GM10266 (cell line): ENCODE measurements at regions not wholly inside any gene's neighbourhood (a gene's known extent, or its start where the extent isn't known, plus 50 kb on each side); places are given as distances from the start of the nearest gene placed in this dataset.

Source experiments
- DNase-seq: peaks from one replicate; pipeline ENCODE4 v3.0.0; 2012; ENCODE audit errors: extremely low spot score
- TF ChIP-seq, protein P1 (sequence below): IDR thresholded peaks from 2 replicates; pipeline ENCODE4 v1.5.1; 2012; ENCODE audit warnings: mild to moderate bottlenecking, low read depth; ENCODE audit not compliant: control insufficient read depth, insufficient read depth; ENCODE audit errors: missing control alignments

DNA sequence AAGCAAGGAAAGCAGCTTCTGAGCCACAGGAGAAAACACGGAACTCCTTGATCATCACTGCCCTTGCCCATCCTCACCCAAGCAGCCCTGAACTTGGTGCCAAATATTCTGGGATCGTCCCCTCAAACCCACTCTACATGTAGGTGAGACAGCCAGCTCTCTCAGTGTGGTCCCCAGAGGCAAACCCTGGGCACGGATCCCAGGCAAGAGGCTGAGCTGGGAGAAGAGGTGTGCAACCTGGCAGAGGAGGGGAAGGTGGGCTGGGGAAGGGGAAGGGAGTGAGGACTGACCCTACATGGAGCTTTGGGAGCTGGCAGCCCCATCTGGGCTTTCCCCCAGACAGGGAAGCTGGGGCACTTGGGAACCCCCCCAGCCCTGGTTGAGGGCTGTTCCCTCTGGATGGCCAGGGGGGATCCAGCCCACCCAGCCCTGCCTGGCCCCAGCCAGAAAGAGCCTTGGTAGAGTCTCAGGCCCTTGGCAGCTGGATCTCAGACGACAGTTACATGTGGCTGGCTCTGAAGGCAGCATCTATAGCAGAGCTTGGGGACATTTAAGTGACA, 186.2 kb upstream of the CST7 start:
- DNase-seq, result no peak
- TF ChIP-seq, protein P1, sequence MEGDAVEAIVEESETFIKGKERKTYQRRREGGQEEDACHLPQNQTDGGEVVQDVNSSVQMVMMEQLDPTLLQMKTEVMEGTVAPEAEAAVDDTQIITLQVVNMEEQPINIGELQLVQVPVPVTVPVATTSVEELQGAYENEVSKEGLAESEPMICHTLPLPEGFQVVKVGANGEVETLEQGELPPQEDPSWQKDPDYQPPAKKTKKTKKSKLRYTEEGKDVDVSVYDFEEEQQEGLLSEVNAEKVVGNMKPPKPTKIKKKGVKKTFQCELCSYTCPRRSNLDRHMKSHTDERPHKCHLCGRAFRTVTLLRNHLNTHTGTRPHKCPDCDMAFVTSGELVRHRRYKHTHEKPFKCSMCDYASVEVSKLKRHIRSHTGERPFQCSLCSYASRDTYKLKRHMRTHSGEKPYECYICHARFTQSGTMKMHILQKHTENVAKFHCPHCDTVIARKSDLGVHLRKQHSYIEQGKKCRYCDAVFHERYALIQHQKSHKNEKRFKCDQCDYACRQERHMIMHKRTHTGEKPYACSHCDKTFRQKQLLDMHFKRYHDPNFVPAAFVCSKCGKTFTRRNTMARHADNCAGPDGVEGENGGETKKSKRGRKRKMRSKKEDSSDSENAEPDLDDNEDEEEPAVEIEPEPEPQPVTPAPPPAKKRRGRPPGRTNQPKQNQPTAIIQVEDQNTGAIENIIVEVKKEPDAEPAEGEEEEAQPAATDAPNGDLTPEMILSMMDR, result no peak

DNA sequence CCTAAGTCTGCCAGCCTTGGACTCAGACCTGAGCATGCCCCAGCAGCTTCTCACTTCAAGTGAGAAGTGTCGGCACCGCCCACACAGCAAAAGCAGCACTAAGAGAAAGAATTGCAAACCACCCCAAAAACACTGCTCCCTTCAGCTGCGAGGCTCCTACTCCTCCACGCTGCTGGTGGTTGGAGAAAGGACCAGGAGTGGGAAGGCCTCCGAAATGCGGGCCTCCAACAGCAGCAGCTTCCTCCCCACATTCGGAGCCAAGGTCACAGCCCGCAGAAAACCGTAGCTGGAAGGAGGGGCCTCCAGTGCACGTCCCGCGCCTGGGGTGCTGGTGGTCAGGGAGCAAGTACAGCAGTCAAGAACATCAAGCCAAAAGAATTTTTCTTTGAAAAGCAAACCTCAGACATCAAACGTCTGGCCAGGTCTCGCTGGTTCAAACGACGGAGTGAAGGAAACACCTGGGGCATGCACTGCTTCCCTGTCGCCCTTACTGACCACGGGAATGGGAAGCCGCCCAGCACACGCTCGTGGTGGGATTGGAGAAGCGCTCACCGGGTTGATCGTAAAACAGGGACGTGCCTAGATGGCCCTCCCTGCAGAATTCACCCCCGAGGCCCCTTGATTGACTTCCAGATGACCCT, 185.6 kb upstream of the CST7 start:
- no peak for DNase-seq
- TF ChIP-seq, protein P1, result no peak

DNA sequence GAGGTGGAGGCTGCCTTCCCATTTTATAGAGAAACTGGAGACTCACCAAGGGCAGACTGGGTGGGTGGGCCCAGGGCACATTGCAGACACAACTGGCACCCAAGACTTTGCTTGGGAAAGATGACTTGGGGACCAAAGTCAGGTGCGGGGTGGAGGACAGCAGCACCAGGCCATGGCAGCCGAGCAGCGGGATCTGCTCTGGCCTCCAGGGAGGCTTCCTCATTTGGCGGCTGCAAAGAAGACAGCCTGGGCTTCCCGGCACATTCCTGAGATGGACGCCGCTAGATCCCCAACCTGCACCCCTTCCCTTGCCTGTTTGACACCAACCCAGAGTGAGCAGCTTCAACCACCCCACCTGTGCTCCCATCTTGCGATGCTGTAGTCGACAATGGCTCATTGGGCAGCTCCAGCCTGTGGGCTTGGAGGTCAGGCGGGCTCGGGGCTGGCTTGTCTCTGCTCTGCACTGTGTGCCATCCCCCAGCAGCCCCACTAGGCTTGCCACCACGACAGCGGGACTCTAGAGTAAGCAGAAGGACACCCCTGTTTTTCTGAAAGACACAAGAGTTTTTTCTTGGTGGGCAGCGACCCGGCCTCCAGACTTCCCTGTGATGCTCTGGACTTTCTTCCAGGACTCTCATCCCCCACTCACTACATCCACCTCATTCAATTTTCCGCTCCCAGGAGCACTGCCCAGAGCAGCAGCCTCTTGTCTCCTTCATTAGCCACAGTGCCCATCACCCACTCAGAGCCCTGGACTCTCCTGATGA, 184.9 kb upstream of the CST7 start:
- DNase-seq, result no peak
- TF ChIP-seq, protein P1, result no peak

DNA sequence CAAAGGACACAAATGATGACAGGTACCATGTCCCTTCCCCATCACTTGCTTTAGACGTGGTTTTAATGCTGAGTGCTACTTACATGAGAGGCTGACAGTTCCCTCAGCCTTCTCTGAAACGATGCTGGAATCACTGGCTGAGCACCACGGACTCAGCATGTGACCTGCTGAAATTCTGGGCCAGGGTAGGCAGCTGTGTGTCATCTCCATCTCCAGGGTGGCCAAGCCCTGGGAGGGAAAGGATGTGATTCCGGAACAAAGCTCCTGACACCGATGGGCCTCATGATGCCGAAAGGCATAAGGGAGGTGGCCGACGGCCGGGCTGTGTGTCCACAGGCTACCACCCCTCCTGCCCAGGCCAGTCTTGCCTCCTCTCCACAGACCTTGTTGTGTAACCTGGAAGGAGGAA, 184.3 kb upstream of the CST7 start:
- TF ChIP-seq, protein P1, result no peak
- DNase-seq, result no peak

DNA sequence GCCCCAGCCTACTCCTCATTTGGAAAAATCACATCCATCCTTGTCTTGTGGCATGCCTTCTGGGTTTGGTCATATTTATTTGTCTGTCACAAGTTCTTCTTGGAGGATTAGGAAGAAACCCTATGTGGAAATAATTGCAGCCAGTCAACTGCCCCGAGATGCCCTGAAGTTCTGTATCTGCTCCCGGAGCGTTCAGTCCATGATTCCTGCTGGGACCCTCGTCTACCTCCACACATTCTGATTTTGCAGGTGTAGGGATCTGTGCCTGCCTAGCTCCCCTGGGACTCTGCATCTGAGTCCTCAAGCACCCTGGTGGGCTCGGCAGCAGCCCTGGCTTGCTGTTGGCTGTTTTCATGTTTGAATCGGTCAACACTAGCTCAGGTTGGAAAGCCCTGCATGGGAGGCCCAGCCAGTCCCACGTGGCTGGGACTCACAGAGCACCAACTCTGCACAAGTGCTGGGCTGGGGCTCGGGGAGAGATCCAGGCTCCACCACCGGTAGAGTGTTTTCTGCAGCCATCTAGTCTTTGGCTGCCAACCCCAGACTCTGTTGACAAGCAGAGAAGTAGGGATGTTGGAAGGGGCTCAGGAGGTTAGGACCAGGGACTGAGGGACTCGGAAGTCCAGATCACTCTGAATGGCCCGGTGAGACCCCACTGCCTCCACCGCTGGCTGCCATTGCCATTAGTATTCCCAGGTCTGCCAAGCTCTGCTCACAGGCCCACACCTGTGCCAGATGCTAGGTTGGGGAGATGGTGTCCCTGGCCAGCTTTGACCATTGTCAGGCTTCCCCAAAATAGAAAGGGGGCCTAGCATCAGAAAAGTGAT, 183.5 kb upstream of the CST7 start:
- no peak for DNase-seq
- TF ChIP-seq, protein P1, result no peak

DNA sequence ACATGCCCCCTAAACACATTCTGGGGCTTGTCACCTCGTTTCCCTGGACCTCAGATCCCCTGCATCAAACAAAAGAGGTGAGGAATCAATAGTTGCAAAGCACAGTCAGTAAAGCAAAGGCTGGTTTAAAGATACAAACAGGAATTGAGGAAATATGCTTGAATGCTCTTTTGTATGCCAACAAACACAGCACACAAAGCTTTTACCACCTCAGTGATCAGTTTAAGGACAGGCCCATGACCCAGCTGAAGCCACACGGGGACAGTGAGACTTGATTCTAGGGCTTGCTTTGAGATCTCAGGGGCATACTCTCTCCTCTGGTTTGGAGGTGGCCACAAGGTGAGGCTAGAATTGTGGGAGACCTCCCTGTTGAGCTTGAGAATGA, 182.9 kb upstream of the CST7 start:
- TF ChIP-seq, protein P1, result no peak
- DNase-seq, result no peak
